Effector memory CD8-positive, alpha-beta T cell (primary cell): ENCODE measurements at regions not wholly inside any gene's neighbourhood (a gene's known extent, or its start where the extent isn't known, plus 50 kb on each side); places are given as distances from the start of the nearest gene placed in this dataset.
"Not testable (repeated sequence)": the region's sequence is repeated elsewhere in the genome, so short reads cannot be mapped to it uniquely, and the experiment has no call there.

Experiments used
- ATAC-seq: fragments of 150-1000 bp; cut with Tn5 transposase; replicated peaks from 2 replicates; pipeline ENCODE4 v1.10.0; 2021; ENCODE audit warnings: mild to moderate bottlenecking, moderate library complexity
- DNase-seq, 3 experiments: peaks; one replicate each; pipeline ENCODE4 v3.0.0; 2021
- H3K27ac Mint-ChIP-seq, 2 donors: one replicate each; pipeline ENCODE4 v1.8.0; 2022; ENCODE audit warnings: mild to moderate bottlenecking in 2 of 2, mixed read lengths in 2 of 2, moderate library complexity in 2 of 2
- H3K27me3 Mint-ChIP-seq, 2 donors: one replicate each; pipeline ENCODE4 v1.8.0; 2022; ENCODE audit warnings: mixed read lengths in 2 of 2
- H3K36me3 Mint-ChIP-seq: one replicate; pipeline ENCODE4 v1.8.0; 2022; ENCODE audit warnings: mild to moderate bottlenecking, moderate library complexity, mixed read lengths; ENCODE audit not compliant: insufficient read depth
- H3K4me1 Mint-ChIP-seq, 2 donors: one replicate each; pipeline ENCODE4 v1.8.0; 2022; ENCODE audit warnings: low read depth in 2 of 2, mixed read lengths in 2 of 2
- H3K4me3 Mint-ChIP-seq, 2 donors: one replicate each; pipeline ENCODE4 v1.8.0; 2022; ENCODE audit warnings: mild to moderate bottlenecking in 2 of 2, mixed read lengths in 2 of 2, moderate library complexity in 2 of 2
- H3K9me3 Mint-ChIP-seq, 2 donors: one replicate each; pipeline ENCODE4 v1.8.0; 2022; ENCODE audit warnings: mixed read lengths in 2 of 2

DNA sequence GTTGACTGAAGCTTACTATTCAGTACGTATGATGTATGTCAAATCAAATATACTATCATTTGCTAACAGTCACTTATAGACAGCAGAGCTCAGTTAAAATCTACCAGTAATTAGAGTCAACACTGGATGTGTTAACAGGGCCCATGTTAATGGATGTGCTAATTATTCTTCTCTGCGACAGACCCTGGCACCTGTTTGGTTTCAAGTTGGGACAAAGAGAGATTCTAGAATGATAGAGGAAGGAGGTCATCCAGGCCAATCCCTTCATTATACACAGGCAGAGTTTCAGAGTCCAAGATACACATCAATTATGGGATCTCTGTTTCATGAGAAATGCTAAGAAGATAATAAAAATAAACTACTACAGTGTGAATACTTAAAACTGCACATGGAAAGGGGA lies 615.0 kb downstream of the ZNF608 start:
- Mint-ChIP-seq H3K27ac (no peak overlapping the region), H3K4me3 (no peak overlapping the region), H3K27me3 (no peaks in the 10 kb centered on the region), H3K36me3 (no peaks in the 10 kb centered on the region), H3K4me1 (no peaks in the 10 kb centered on the region), H3K9me3 (peaks cover 5 to 7% of the 10 kb centered on the region in 2 donors)
- DNase-seq (no peak), ATAC-seq (no peak)

DNA sequence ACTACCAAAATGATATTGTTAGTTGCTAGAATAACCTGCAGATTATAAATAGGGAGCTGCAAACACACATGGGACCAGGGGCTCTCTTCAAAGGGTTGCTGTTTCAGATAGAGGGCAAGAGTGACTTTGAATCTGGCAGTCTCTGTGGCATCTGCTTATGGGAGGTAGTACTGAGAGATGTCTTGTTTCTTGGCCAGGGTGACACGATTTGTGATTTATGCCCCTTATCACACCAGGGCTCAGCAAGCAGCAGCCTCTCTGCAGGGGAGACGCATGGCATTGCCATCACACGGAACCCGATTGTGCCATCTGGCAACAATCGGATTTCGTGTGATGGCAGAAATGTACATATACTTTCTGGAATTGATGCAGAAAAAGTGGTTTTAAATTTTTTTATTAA lies 615.6 kb downstream of the ZNF608 start:
- H3K27me3 Mint-ChIP-seq, result no peaks in the 10 kb centered on the region
- H3K4me3 Mint-ChIP-seq, result no peak overlapping the region
- no peaks in the 10 kb centered on the region for H3K36me3 Mint-ChIP-seq
- DNase-seq (no peak), ATAC-seq (no peak)
- no peaks in the 10 kb centered on the region for H3K4me1 Mint-ChIP-seq
- no peak overlapping the region for H3K27ac Mint-ChIP-seq
- H3K9me3 Mint-ChIP-seq, result peaks cover 5 to 7% of the 10 kb centered on the region in 2 donors

DNA sequence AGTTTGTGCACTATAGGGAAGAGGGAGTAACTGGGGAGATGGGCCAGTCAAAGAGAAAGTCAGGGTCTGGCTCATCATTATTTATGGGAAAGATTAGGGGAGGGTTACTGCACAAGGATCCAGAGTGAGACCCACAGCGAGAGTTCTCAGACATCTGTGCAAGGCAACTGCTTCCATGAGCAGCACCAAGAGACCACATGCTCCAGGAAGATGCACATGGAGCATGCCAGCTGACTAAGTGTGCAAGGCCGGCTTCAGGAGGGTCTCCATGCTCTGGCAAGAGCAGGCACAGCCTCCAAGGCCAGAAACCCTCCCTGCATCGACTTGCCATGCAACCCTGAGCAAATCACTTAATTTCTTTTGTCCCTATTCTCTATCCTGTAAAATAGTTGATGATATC lies 616.9 kb downstream of the CSNK1G3 start:
- no peaks in the 10 kb centered on the region for H3K36me3 Mint-ChIP-seq
- DNase-seq (no peak), ATAC-seq (no peak)

DNA sequence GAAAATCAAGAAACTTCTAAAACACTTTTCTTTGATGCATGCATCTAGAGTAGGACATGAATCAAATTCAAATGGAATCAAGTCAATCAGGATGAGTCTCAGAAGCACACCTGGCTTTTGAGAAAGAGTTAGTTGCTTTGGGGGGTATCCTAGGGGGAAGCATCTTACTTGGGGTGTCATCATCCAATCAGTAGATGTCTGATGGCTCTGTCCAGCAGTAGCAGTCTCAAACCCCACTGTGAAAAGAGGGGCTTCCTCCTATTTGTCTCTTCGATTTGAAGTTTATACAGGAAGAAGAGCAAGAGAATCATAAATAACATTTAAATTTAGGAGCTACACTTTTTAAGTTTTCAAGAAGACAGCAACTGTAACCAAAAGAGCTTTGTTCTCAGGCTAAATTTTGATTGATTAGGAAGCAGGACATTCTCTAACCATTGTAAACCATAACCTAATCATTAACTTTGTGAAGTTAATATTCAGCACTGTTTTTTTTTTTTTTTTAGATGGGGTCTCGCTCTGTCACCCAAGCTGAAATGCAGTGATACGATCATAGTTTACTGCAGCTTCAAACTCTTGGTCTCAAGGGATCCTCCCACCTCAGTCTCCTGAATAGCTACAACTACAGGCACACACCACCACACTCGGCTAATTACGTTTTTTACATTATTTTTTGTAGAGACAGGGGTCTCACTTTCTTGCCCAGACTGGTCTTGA lies 614.7 kb downstream of the CSNK1G3 start:
- H3K36me3 Mint-ChIP-seq, result no peaks in the 10 kb centered on the region
- no peak overlapping the region for H3K27ac Mint-ChIP-seq
- DNase-seq (no peak), ATAC-seq (no peak)
- no peaks in the 10 kb centered on the region for H3K27me3 Mint-ChIP-seq
- no peaks in the 10 kb centered on the region for H3K4me1 Mint-ChIP-seq
- H3K9me3 Mint-ChIP-seq, result peaks cover 3 to 7% of the 10 kb centered on the region in 2 donors
- H3K4me3 Mint-ChIP-seq, result no peak overlapping the region

More for the DNA sequence above, 616.9 kb downstream of the CSNK1G3 start:
- H3K27me3 Mint-ChIP-seq, result no peaks in the 10 kb centered on the region
- no peaks in the 10 kb centered on the region for H3K4me1 Mint-ChIP-seq
- H3K9me3 Mint-ChIP-seq, result peaks cover 3 to 7% of the 10 kb centered on the region in 2 donors
- no peak overlapping the region for H3K4me3 Mint-ChIP-seq
- H3K27ac Mint-ChIP-seq, result no peak overlapping the region

DNA sequence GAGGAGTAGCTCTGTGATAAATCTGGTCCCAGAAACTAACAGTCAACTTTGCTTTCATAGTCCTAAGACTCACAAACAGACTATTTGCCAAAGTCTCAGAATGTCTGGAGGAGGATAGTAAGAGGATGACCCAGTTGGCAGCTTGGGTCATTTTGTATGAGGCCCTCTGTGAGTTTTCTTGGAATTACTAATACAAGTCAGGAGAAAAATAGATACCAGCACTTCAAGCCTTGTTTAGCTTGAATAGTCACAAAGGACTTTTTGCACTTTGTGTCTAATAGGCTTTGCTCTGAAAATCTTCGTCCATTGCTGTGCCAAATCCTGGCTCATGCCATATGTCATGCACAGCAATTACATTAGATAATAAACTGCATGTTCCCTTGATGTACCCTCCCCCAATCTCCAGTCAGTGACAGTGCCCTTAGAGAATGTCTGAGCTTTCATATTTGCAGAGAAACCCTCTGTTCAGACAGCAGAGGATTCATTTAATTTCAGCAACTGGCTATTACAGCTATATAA lies 612.8 kb downstream of the CSNK1G3 start:
- Mint-ChIP-seq H3K9me3 (peaks cover 6 to 14% of the 10 kb centered on the region in 2 donors), H3K4me1 (no peaks in the 10 kb centered on the region), H3K27ac (no peak overlapping the region), H3K4me3 (no peak overlapping the region), H3K27me3 (no peaks in the 10 kb centered on the region), H3K36me3 (no peaks in the 10 kb centered on the region)
- DNase-seq (no peak), ATAC-seq (no peak)

DNA sequence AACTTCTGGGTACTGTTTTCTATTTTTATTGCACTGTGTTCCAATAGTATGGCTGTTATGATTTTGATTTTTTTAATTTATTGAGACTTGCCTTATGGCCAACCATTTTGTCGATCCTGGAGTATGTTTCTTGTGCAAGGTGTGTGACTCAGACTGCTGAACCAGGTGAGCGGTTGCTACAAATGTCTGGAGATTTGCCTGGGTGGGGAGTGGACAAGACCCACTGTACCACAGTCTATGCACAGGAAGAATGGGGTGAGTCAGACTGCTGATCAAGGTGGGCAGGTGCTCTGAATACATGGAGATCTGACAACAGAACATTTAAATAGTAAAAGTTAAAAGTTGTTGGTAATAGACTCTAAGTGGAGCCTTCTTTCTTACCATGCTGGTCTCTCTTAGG lies 609.2 kb downstream of the CSNK1G3 start:
- Mint-ChIP-seq H3K9me3 (peaks cover 6 to 12% of the 10 kb centered on the region in 2 donors), H3K27me3 (no peaks in the 10 kb centered on the region), H3K4me3 (no peak overlapping the region), H3K27ac (no peak overlapping the region), H3K4me1 (no peaks in the 10 kb centered on the region), H3K36me3 (no peaks in the 10 kb centered on the region)
- DNase-seq (no peak), ATAC-seq (no peak)

DNA sequence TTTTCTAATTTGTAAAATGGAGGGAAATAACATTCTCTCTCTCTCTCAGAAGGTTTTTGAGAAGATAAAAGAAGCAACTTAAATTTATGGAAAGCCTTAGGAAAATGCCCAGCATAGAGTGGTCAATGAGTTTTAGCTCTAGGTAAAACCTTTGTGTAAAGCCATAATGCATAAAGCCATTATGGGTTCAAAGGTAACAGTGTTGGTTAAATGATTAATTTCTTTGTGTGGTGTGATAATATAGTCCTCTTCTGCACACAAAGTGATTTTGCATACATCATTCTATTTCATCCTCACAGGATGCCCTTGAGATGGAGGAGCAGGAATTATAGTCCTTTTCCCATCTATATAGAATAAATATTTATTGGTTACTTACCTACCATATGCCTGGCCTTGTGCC lies 602.9 kb downstream of the CSNK1G3 start:
- H3K36me3 Mint-ChIP-seq, result no peaks in the 10 kb centered on the region
- no peak overlapping the region for H3K4me3 Mint-ChIP-seq
- ATAC-seq (no peak), DNase-seq (no peak)
- no peak overlapping the region for H3K27ac Mint-ChIP-seq
- peaks cover 6 to 7% of the 10 kb centered on the region in 2 donors for H3K9me3 Mint-ChIP-seq
- no peaks in the 10 kb centered on the region for H3K4me1 Mint-ChIP-seq
- no peaks in the 10 kb centered on the region for H3K27me3 Mint-ChIP-seq

DNA sequence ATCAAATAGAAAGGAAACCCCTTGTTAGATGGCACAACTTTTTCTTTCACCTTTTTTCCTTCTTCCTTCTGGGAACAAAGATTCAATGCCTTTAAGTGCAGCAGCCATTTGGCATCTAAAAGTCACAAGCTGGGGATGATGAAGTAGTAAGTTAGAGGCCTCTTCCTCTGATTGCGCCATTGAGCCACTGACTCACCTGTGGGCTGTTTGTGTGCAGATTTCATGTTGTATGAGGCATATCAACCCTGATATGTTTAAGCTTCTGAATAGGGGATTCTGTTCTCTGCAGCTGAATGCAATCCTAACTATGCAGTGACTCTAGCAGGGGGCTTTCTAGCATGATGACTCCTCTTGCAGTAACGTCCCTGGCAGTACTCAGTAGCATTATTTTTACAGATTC lies 599.9 kb downstream of the CSNK1G3 start:
- Mint-ChIP-seq H3K4me1 (no peaks in the 10 kb centered on the region), H3K36me3 (no peaks in the 10 kb centered on the region), H3K27me3 (no peaks in the 10 kb centered on the region), H3K27ac (no peak overlapping the region), H3K9me3 (peaks cover 6 to 15% of the 10 kb centered on the region in 2 donors), H3K4me3 (no peak overlapping the region)
- DNase-seq (no peak), ATAC-seq (no peak)

DNA sequence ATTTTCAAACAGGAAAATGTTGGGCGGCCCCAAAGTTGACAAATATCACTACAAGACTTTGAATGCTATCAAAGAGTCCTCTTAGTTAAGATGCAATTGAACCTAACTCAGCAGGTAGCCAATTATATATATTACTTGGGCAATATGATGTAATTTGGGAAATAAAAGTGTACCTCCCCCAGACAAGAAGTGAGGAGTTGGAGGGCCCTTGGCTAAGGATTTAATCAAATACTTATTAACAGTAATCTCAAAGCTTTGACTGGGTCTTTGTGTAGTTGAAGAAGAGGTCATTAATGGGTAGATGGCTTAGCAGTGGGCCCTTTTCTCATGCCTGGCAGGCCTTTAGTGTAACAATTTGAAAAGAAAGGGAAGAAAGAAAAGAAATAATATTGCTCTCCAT lies 599.0 kb downstream of the CSNK1G3 start:
- ATAC-seq, result no peak
- Mint-ChIP-seq H3K4me1 (no peaks in the 10 kb centered on the region), H3K36me3 (no peaks in the 10 kb centered on the region), H3K4me3 (no peak overlapping the region), H3K27ac (no peak overlapping the region), H3K27me3 (no peaks in the 10 kb centered on the region), H3K9me3 (peaks cover 6 to 8% of the 10 kb centered on the region in 2 donors)
- DNase-seq, result no peak

DNA sequence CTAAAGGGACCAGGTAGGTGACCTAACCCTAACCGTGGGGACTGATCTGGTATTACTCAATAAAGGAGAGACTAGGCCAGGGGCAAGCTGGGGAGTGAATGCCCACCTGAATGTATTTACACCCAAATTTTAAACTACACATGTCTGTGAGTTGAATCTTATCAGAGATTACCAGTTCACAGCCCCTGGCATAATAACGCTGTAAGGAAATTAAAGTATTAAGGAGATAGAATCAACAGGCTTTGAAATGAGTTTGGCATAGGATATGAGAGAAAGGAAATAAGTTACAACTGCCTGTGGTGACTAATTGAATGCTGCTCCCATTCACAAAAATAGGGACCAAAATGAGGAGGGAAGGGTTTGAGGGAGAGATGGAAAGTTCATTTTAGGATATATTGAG lies 593.3 kb downstream of the CSNK1G3 start:
- Mint-ChIP-seq H3K27me3 (no peaks in the 10 kb centered on the region), H3K9me3 (peaks cover 14 to 25% of the 10 kb centered on the region in 2 donors), H3K27ac (no peak overlapping the region), H3K36me3 (no peaks in the 10 kb centered on the region), H3K4me3 (no peak overlapping the region), H3K4me1 (no peaks in the 10 kb centered on the region)
- DNase-seq, result no peak
- no peak for ATAC-seq

DNA sequence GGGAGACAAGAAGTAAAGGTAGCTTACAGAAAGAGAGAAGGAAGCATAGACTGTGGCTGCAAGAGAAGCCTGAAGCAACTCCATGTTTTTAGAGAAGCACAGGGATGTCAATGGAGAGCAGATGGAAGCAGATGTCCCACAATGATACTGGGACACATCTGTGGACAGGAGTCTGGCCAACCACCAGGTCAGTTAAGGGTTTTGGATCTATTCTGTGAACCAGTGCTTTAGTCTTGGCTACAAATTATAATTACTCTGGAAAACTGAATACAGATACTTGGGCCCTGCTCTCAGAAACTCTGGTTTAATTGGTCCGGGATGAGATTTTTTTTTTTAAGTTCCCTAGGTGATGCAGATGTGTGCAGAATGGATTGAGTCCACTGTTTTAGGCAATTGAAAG lies 592.8 kb downstream of the CSNK1G3 start:
- Mint-ChIP-seq H3K4me3 (no peak overlapping the region), H3K36me3 (no peaks in the 10 kb centered on the region), H3K9me3 (peaks cover 12 to 25% of the 10 kb centered on the region in 2 donors), H3K27me3 (no peaks in the 10 kb centered on the region), H3K27ac (no peak overlapping the region), H3K4me1 (no peaks in the 10 kb centered on the region)
- ATAC-seq (no peak), DNase-seq (no peak)

DNA sequence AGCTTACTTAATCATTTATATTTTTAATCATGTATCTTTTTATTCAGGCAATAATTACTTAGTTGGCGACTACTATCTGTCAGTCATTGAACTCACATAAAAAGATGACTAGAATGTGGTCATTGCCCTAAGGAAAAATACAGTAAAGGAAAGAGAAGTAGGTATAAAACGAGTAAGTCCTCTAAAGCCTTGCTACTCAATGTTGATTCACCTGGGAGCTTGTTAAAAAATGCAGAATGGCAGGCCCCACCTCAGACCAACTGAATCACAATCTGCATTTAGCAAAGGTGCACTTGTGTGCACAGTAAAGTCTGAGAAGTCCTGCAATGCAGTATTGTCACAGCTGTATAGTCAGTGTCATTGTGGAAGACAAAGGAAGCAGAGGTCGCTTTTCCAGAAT lies 592.4 kb downstream of the CSNK1G3 start:
- DNase-seq (no peak), ATAC-seq (no peak)
- no peak overlapping the region for H3K27ac Mint-ChIP-seq
- H3K9me3 Mint-ChIP-seq, result peaks cover 12 to 25% of the 10 kb centered on the region in 2 donors
- H3K4me3 Mint-ChIP-seq, result no peak overlapping the region
- H3K27me3 Mint-ChIP-seq, result no peaks in the 10 kb centered on the region
- no peaks in the 10 kb centered on the region for H3K4me1 Mint-ChIP-seq
- H3K36me3 Mint-ChIP-seq, result no peaks in the 10 kb centered on the region

DNA sequence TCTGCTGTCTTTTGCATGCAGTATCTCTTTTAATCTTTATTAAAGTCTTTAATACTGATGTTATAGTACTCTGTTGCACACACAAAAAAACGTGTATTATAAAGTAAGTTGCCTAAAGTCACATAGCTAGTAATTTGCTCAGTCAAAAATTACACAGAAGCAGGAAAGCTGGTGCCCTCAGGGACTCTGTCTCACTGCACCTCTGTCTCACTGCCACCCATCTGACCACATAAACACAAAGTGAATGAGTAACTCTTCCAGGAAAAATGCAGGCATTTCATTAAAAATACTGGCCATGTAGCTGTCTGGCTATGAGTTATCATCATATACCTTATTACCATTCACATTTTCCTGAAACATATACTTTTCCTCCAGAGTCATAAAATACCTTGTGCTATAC lies 591.7 kb downstream of the CSNK1G3 start:
- no peak for DNase-seq
- no peaks in the 10 kb centered on the region for H3K27me3 Mint-ChIP-seq
- no peak for ATAC-seq
- H3K9me3 Mint-ChIP-seq, result peaks cover 11 to 25% of the 10 kb centered on the region in 2 donors
- no peaks in the 10 kb centered on the region for H3K4me1 Mint-ChIP-seq
- H3K36me3 Mint-ChIP-seq, result no peaks in the 10 kb centered on the region
- no peak overlapping the region for H3K27ac Mint-ChIP-seq
- H3K4me3 Mint-ChIP-seq, result no peak overlapping the region

DNA sequence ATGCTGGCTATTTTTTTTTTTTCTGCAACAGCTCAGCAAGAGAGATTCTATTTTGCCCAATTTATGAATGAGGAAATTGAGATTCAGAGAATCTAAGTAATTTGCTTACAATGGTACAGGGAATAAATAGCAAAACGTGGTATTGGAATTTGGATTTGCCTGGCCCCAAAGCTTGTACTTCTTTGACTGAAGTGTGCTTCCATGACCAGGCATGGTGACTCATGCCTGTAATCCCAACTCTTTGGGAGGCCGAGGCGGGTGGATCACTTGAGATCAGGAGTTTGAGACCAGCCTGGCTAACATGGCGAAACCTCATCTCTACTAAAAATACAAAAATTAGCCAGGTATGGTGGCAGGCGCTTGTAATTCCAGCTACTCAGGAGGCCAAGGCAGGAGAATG lies 591.1 kb downstream of the CSNK1G3 start:
- H3K27me3 Mint-ChIP-seq, H3K4me1 Mint-ChIP-seq, H3K27ac Mint-ChIP-seq, ATAC-seq, H3K4me3 Mint-ChIP-seq, DNase-seq, H3K36me3 Mint-ChIP-seq: not testable (repeated sequence)
- H3K9me3 Mint-ChIP-seq, result peaks cover 10 to 21% of the 10 kb centered on the region in 2 donors
